ENCODE measurements at regions not wholly inside any gene's neighbourhood (a gene's known extent, or its start where the extent isn't known, plus 50 kb on each side); places are given as distances from the start of the nearest gene placed in this dataset.

- TF ChIP-seq ZBTB40 (IDR thresholded peaks at IDR 0.05) (no peak), ZBTB40 (CRISPR knock-in tag; IDR thresholded peaks at IDR 0.05) (peak; percentile 42; the same call in 1 of the 2 replicates), ELF4 (CRISPR knock-in tag; IDR thresholded peaks at IDR 0.05; ENCODE audit: borderline replicate concordance) (no peak), TFE3 (CRISPR knock-in tag; IDR thresholded peaks at IDR 0.05) (no peak), RNF2 (conservative IDR thresholded peaks at IDR 0.05; ENCODE audit: low read depth) (no peak), ZNF225 (CRISPR knock-in tag; IDR thresholded peaks at IDR 0.05) (no peak), KDM2A (CRISPR knock-in tag; IDR thresholded peaks at IDR 0.05; ENCODE audit: borderline replicate concordance, low read depth) (0 out of 2 replicates have a peak, but pooled peaks have one; percentile 34), HNF1B (CRISPR knock-in tag; IDR thresholded peaks at IDR 0.05) (peak; percentile 56), RARA (CRISPR knock-in tag; IDR thresholded peaks at IDR 0.05) (peak; percentile 67; the same call in 1 of the 2 replicates), POLR2G (IDR thresholded peaks at IDR 0.05; ENCODE audit: low read depth, low read length) (no peak), FOXJ3 (CRISPR knock-in tag; IDR thresholded peaks at IDR 0.05; ENCODE audit: borderline replicate concordance) (peak; percentile 29; the same call in 1 of the 2 replicates), SCMH1 (CRISPR knock-in tag; IDR thresholded peaks at IDR 0.05; ENCODE audit: borderline replicate concordance) (no peak), ZNF350 (CRISPR knock-in tag; IDR thresholded peaks at IDR 0.05; ENCODE audit: borderline replicate concordance, low read depth) (peak; percentile 48; the same call in 1 of the 2 replicates), ZNF800 (CRISPR knock-in tag; IDR thresholded peaks at IDR 0.05) (0 out of 2 replicates have a peak, but pooled peaks have one; percentile 45), RORA (CRISPR knock-in tag; IDR thresholded peaks at IDR 0.05) (no peak)
Measured at GRCh38 chr20:19903168-19903811, 113.9 kb upstream of the NAA20 start (continued).

All from HepG2 (cell line).